Psoas muscle (tissue), 7 donors: ENCODE measurements at regions not wholly inside any gene's neighbourhood (a gene's known extent, or its start where the extent isn't known, plus 50 kb on each side); places are given as distances from the start of the nearest gene placed in this dataset.

Experiments used
- ATAC-seq, 4 donors: fragments of 200-7000 bp; cut with Tn5 transposase; one replicate each; pipeline ENCODE4 v1.9.1; 2020; ENCODE audit warnings: moderate library complexity in 3 of 4, mild to moderate bottlenecking in 2 of 4
- DNase-seq, 2 donors: peaks; one replicate each; pipeline ENCODE4 v3.0.0-alpha.2; 2020
- H3K27ac ChIP-seq: fragments of 200-600 bp; one replicate; pipeline ENCODE4 v1.8.0; 2022
- H3K27me3 ChIP-seq, 3 donors: fragments of 200-600 bp in 1 of 3; one replicate each; pipeline versions ENCODE4 v1.6.1 to v1.8.0; 2013 to 2022; ENCODE audit warnings: low read length in 2 of 3, mild to moderate bottlenecking in 2 of 3, moderate library complexity in 1 of 3; ENCODE audit not compliant: insufficient read depth in 3 of 3
- H3K36me3 ChIP-seq, 2 donors: fragments of 200-600 bp in 1 of 2; one replicate each; pipeline versions ENCODE4 v1.6.1 to v1.8.0; 2013 to 2022; ENCODE audit warnings: low read depth in 1 of 2, mild to moderate bottlenecking in 1 of 2, moderate library complexity in 1 of 2; ENCODE audit not compliant: insufficient read depth in 1 of 2
- H3K4me1 ChIP-seq: fragments of 200-600 bp; one replicate; pipeline ENCODE4 v1.8.0; 2022
- H3K4me3 ChIP-seq: fragments of 200-600 bp; one replicate; pipeline ENCODE4 v1.8.0; 2022; ENCODE audit warnings: mild to moderate bottlenecking
- H3K9me3 ChIP-seq: fragments of 200-600 bp; one replicate; pipeline ENCODE4 v1.8.0; 2022
- CTCF ChIP-seq: fragments of 200-600 bp; IDR thresholded peaks from one replicate; pipeline ENCODE4 v1.8.0; 2022; ENCODE audit warnings: antibody characterized with exemption
- WGBS, 3 donors: extraction: QIAGEN DNeasy Blood & Tissue Kit; methylation state at CpG; one replicate each; pipeline versions ENCODE4 v1.1.6 to v1.1.7; 2013; 5-methylcytosine and 5-hydroxymethylcytosine counted together
- intact Hi-C, 2 donors: fragments of 100-400 bp; cut with DNase I; formaldehyde crosslinking; loops; one replicate each; pipeline versions ENCODE4 v1.11.0 to v1.14.2; 2022
- donor health status: healthy with polysubstance abuse.
- donor health status: DM: no; HTN: no; CAD: no; lungs with moderate emphysema.
- donor health status: Bipolar disorder and iron deficiency.
- donor health status: healthy.
- donor health status: DM: yes; HTN: yes; CAD: no.
- donor health status: DM: no; HTN: no; CAD: no.
- donor health status: DM: yes; HTN: yes; CAD: no.

DNA sequence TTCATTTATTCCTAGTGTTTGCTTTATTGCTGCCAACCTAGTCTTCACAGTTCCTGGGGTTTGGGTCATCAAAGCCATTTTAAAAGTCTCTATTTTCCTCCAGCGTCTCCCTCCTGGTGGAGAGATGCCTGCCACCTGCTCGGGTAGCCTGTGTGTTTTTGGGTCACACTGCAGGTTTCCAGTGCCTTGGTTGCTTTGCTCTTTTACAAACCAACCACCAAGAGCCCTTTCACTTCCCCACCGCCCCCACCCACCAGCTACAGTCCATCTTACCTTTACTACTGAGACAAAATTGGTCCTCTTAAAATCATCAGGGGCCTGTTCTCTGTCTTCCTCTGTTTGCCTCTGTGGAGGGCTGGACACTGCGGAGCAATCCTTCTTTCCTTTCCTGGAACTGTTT, 280.5 kb upstream of the GATB start:
- H3K4me1 ChIP-seq, result peaks cover 23% of the 10 kb centered on the region
- no peak for TF ChIP-seq CTCF
- no peaks in the 10 kb centered on the region for H3K27me3 ChIP-seq
- DNase-seq (no peak), ATAC-seq (no peak)
- H3K36me3 ChIP-seq, result no peaks in the 10 kb centered on the region
- no peak overlapping the region for H3K4me3 ChIP-seq
- WGBS, 3 donors, result 73 to 85% (median 78%) methylated on average over 4 of the region's 4 CpGs
- no peak overlapping the region for H3K27ac ChIP-seq
- H3K9me3 ChIP-seq, result no peaks in the 10 kb centered on the region
- intact Hi-C loops, result no loop called here

- no peak overlapping the region for H3K4me3 ChIP-seq
- intact Hi-C loops, result no loop called here
- H3K27me3 ChIP-seq, result no peaks in the 10 kb centered on the region
- TF ChIP-seq CTCF, result no peak
- H3K9me3 ChIP-seq, result no peaks in the 10 kb centered on the region
- DNase-seq (no peak), ATAC-seq (no peak)
- 70 to 90% (median 86%) methylated on average over 5 of the region's 5 CpGs for WGBS, 3 donors
- peak overlapping the region; percentile 82 for H3K27ac ChIP-seq
- no peaks in the 10 kb centered on the region for H3K36me3 ChIP-seq
- peaks cover 14% of the 10 kb centered on the region for H3K4me1 ChIP-seq
Measured at GRCh38 chr4:152039691-152040090, 278.9 kb upstream of the GATB start.

GRCh38 chr4:152039023-152039481, 278.2 kb upstream of the GATB start:
- Histone ChIP-seq H3K36me3 (no peaks in the 10 kb centered on the region), H3K4me1 (peaks cover 14% of the 10 kb centered on the region), H3K9me3 (no peaks in the 10 kb centered on the region), H3K27me3 (no peaks in the 10 kb centered on the region), H3K4me3 (no peak overlapping the region), H3K27ac (peak overlapping the region; percentile 82)
- DNase-seq (no peak), ATAC-seq (peak; percentile 77 to 92 (median 82))
- intact Hi-C loops, result no loop called here
- WGBS, 3 donors, result 45 to 75% (median 48%) methylated on average over 11 of the region's 11 CpGs
- TF ChIP-seq CTCF, result no peak

- peaks cover 14% of the 10 kb centered on the region for H3K4me1 ChIP-seq
- peak; percentile 91 to 97 (median 93) for ATAC-seq
- intact Hi-C loops, result no loop called here
- no peaks in the 10 kb centered on the region for H3K9me3 ChIP-seq
- H3K4me3 ChIP-seq, result no peak overlapping the region
- no peak for DNase-seq
- TF ChIP-seq CTCF, result no peak
- no peaks in the 10 kb centered on the region for H3K27me3 ChIP-seq
- H3K27ac ChIP-seq, result peak overlapping the region; percentile 82
- H3K36me3 ChIP-seq, result no peaks in the 10 kb centered on the region
- 37 to 67% (median 45%) methylated on average over 3 of the region's 3 CpGs for WGBS, 3 donors
Measured at GRCh38 chr4:152038238-152038637, 277.4 kb upstream of the GATB start.

GRCh38 chr4:152037435-152037834, 276.6 kb upstream of the GATB start:
- TF ChIP-seq CTCF, result no peak
- intact Hi-C loops, result no loop called here
- Histone ChIP-seq H3K36me3 (no peaks in the 10 kb centered on the region), H3K4me1 (peaks cover 14% of the 10 kb centered on the region), H3K9me3 (no peaks in the 10 kb centered on the region), H3K27me3 (no peaks in the 10 kb centered on the region), H3K4me3 (no peak overlapping the region), H3K27ac (peak overlapping the region; percentile 82)
- 86 to 93% (median 87%) methylated on average over 1 of the region's 1 CpG for WGBS, 3 donors
- ATAC-seq (no peak), DNase-seq (no peak)
